ENCODE measurements at regions not wholly inside any gene's neighbourhood (a gene's known extent, or its start where the extent isn't known, plus 50 kb on each side); places are given as distances from the start of the nearest gene placed in this dataset.
A peak's percentile ranks its signal among the peaks of the same experiment; 100 is the strongest.

- no peak overlapping the region for H3K27ac ChIP-seq (ENCODE audit: low read depth, low read length)
- no peaks in the 10 kb centered on the region for H3K9me3 ChIP-seq (ENCODE audit: control insufficient read depth in 3 of 3, low read length in 3 of 3)
- H3K4me1 ChIP-seq (ENCODE audit: control insufficient read depth in 3 of 3, insufficient read depth in 3 of 3, low read length in 3 of 3): peaks cover 13 to 15% (median 14%) of the 10 kb centered on the region in 3 donors
- H3K36me3 ChIP-seq (ENCODE audit: control insufficient read depth in 3 of 3, insufficient read depth in 3 of 3, low read length in 3 of 3): no peaks in the 10 kb centered on the region
- H3K9ac ChIP-seq (ENCODE audit: low read depth in 1 of 3, low read length in 3 of 3): no peak overlapping the region
- H3K27me3 ChIP-seq (ENCODE audit: control insufficient read depth in 3 of 3, insufficient read depth in 3 of 3, low read length in 3 of 3): no peaks in the 10 kb centered on the region
- no peak overlapping the region for H3K4me3 ChIP-seq (ENCODE audit: low read length in 3 of 3)
Observed at GRCh38 chr3:178318941-178319816, 217.1 kb upstream of the KCNMB2 start.

GRCh38 chr3:178320456-178321351 is 215.5 kb upstream of the KCNMB2 start:
- no peaks in the 10 kb centered on the region for H3K27me3 ChIP-seq (ENCODE audit: control insufficient read depth in 3 of 3, insufficient read depth in 3 of 3, low read length in 3 of 3)
- no peak overlapping the region for H3K4me3 ChIP-seq (ENCODE audit: low read length in 3 of 3)
- peaks cover 13 to 15% (median 14%) of the 10 kb centered on the region in 3 donors for H3K4me1 ChIP-seq (ENCODE audit: control insufficient read depth in 3 of 3, insufficient read depth in 3 of 3, low read length in 3 of 3)
- H3K36me3 ChIP-seq (ENCODE audit: control insufficient read depth in 3 of 3, insufficient read depth in 3 of 3, low read length in 3 of 3): no peaks in the 10 kb centered on the region
- no peaks in the 10 kb centered on the region for H3K9me3 ChIP-seq (ENCODE audit: control insufficient read depth in 3 of 3, low read length in 3 of 3)
- H3K9ac ChIP-seq (ENCODE audit: low read depth in 1 of 3, low read length in 3 of 3): no peak overlapping the region
- peak overlapping the region; percentile 76 for H3K27ac ChIP-seq (ENCODE audit: low read depth, low read length)

GRCh38 chr3:178324356-178324755 is 211.9 kb upstream of the KCNMB2 start:
- Histone ChIP-seq H3K4me3 (ENCODE audit: low read length in 3 of 3) (no peak overlapping the region), H3K9ac (ENCODE audit: low read depth in 1 of 3, low read length in 3 of 3) (no peak overlapping the region), H3K27me3 (ENCODE audit: control insufficient read depth in 3 of 3, insufficient read depth in 3 of 3, low read length in 3 of 3) (no peaks in the 10 kb centered on the region), H3K36me3 (ENCODE audit: control insufficient read depth in 3 of 3, insufficient read depth in 3 of 3, low read length in 3 of 3) (no peaks in the 10 kb centered on the region), H3K4me1 (ENCODE audit: control insufficient read depth in 3 of 3, insufficient read depth in 3 of 3, low read length in 3 of 3) (peaks cover 12 to 15% (median 13%) of the 10 kb centered on the region in 3 donors), H3K9me3 (ENCODE audit: control insufficient read depth in 3 of 3, low read length in 3 of 3) (no peaks in the 10 kb centered on the region), H3K27ac (ENCODE audit: low read depth, low read length) (no peak overlapping the region)

GRCh38 chr3:178325330-178325729 is 210.9 kb upstream of the KCNMB2 start:
- H3K9ac ChIP-seq (ENCODE audit: low read depth in 1 of 3, low read length in 3 of 3): no peak overlapping the region

GRCh38 chr3:178329936-178330335 is 206.3 kb upstream of the KCNMB2 start:
- H3K27me3 ChIP-seq (ENCODE audit: control insufficient read depth in 3 of 3, insufficient read depth in 3 of 3, low read length in 3 of 3): no peaks in the 10 kb centered on the region
- H3K9ac ChIP-seq (ENCODE audit: low read depth in 1 of 3, low read length in 3 of 3): no peak overlapping the region
- no peak overlapping the region for H3K4me3 ChIP-seq (ENCODE audit: low read length in 3 of 3)
- no peaks in the 10 kb centered on the region for H3K36me3 ChIP-seq (ENCODE audit: control insufficient read depth in 3 of 3, insufficient read depth in 3 of 3, low read length in 3 of 3)
- no peaks in the 10 kb centered on the region for H3K9me3 ChIP-seq (ENCODE audit: control insufficient read depth in 3 of 3, low read length in 3 of 3)
- H3K4me1 ChIP-seq (ENCODE audit: control insufficient read depth in 3 of 3, insufficient read depth in 3 of 3, low read length in 3 of 3): no peaks in the 10 kb centered on the region
- H3K27ac ChIP-seq (ENCODE audit: low read depth, low read length): no peak overlapping the region

More at GRCh38 chr3:178325330-178325729, 210.9 kb upstream of the KCNMB2 start:
- H3K27ac ChIP-seq (ENCODE audit: low read depth, low read length): no peak overlapping the region
- peaks cover 7 to 12% (median 11%) of the 10 kb centered on the region in 3 donors for H3K4me1 ChIP-seq (ENCODE audit: control insufficient read depth in 3 of 3, insufficient read depth in 3 of 3, low read length in 3 of 3)
- no peaks in the 10 kb centered on the region for H3K27me3 ChIP-seq (ENCODE audit: control insufficient read depth in 3 of 3, insufficient read depth in 3 of 3, low read length in 3 of 3)
- H3K36me3 ChIP-seq (ENCODE audit: control insufficient read depth in 3 of 3, insufficient read depth in 3 of 3, low read length in 3 of 3): no peaks in the 10 kb centered on the region
- H3K4me3 ChIP-seq (ENCODE audit: low read length in 3 of 3): no peak overlapping the region
- no peaks in the 10 kb centered on the region for H3K9me3 ChIP-seq (ENCODE audit: control insufficient read depth in 3 of 3, low read length in 3 of 3)

- Histone ChIP-seq H3K27me3 (ENCODE audit: control insufficient read depth in 3 of 3, insufficient read depth in 3 of 3, low read length in 3 of 3) (no peaks in the 10 kb centered on the region), H3K9ac (ENCODE audit: low read depth in 1 of 3, low read length in 3 of 3) (no peak overlapping the region), H3K4me3 (ENCODE audit: low read length in 3 of 3) (no peak overlapping the region), H3K9me3 (ENCODE audit: control insufficient read depth in 3 of 3, low read length in 3 of 3) (no peaks in the 10 kb centered on the region), H3K4me1 (ENCODE audit: control insufficient read depth in 3 of 3, insufficient read depth in 3 of 3, low read length in 3 of 3) (no peaks in the 10 kb centered on the region), H3K36me3 (ENCODE audit: control insufficient read depth in 3 of 3, insufficient read depth in 3 of 3, low read length in 3 of 3) (no peaks in the 10 kb centered on the region), H3K27ac (ENCODE audit: low read depth, low read length) (no peak overlapping the region)
Observed at GRCh38 chr3:178334239-178334638, 202.0 kb upstream of the KCNMB2 start.

- H3K9me3 ChIP-seq (ENCODE audit: control insufficient read depth in 3 of 3, low read length in 3 of 3): no peaks in the 10 kb centered on the region
- H3K4me3 ChIP-seq (ENCODE audit: low read length in 3 of 3): no peak overlapping the region
- H3K27ac ChIP-seq (ENCODE audit: low read depth, low read length): no peak overlapping the region
- no peak overlapping the region for H3K9ac ChIP-seq (ENCODE audit: low read depth in 1 of 3, low read length in 3 of 3)
- no peaks in the 10 kb centered on the region for H3K36me3 ChIP-seq (ENCODE audit: control insufficient read depth in 3 of 3, insufficient read depth in 3 of 3, low read length in 3 of 3)
- H3K27me3 ChIP-seq (ENCODE audit: control insufficient read depth in 3 of 3, insufficient read depth in 3 of 3, low read length in 3 of 3): no peaks in the 10 kb centered on the region
- no peaks in the 10 kb centered on the region for H3K4me1 ChIP-seq (ENCODE audit: control insufficient read depth in 3 of 3, insufficient read depth in 3 of 3, low read length in 3 of 3)
Observed at GRCh38 chr3:178336336-178336735, 199.9 kb upstream of the KCNMB2 start.

GRCh38 chr3:178340506-178340905 is 195.7 kb upstream of the KCNMB2 start:
- no peaks in the 10 kb centered on the region for H3K4me1 ChIP-seq (ENCODE audit: control insufficient read depth in 3 of 3, insufficient read depth in 3 of 3, low read length in 3 of 3)
- H3K27ac ChIP-seq (ENCODE audit: low read depth, low read length): no peak overlapping the region
- no peak overlapping the region for H3K9ac ChIP-seq (ENCODE audit: low read depth in 1 of 3, low read length in 3 of 3)
- H3K9me3 ChIP-seq (ENCODE audit: control insufficient read depth in 3 of 3, low read length in 3 of 3): no peaks in the 10 kb centered on the region
- no peaks in the 10 kb centered on the region for H3K27me3 ChIP-seq (ENCODE audit: control insufficient read depth in 3 of 3, insufficient read depth in 3 of 3, low read length in 3 of 3)
- H3K4me3 ChIP-seq (ENCODE audit: low read length in 3 of 3): no peak overlapping the region
- H3K36me3 ChIP-seq (ENCODE audit: control insufficient read depth in 3 of 3, insufficient read depth in 3 of 3, low read length in 3 of 3): no peaks in the 10 kb centered on the region

- H3K4me3 ChIP-seq (ENCODE audit: low read length in 3 of 3): no peak overlapping the region
- no peaks in the 10 kb centered on the region for H3K4me1 ChIP-seq (ENCODE audit: control insufficient read depth in 3 of 3, insufficient read depth in 3 of 3, low read length in 3 of 3)
- H3K9me3 ChIP-seq (ENCODE audit: control insufficient read depth in 3 of 3, low read length in 3 of 3): no peaks in the 10 kb centered on the region
- no peaks in the 10 kb centered on the region for H3K36me3 ChIP-seq (ENCODE audit: control insufficient read depth in 3 of 3, insufficient read depth in 3 of 3, low read length in 3 of 3)
- H3K27me3 ChIP-seq (ENCODE audit: control insufficient read depth in 3 of 3, insufficient read depth in 3 of 3, low read length in 3 of 3): no peaks in the 10 kb centered on the region
- no peak overlapping the region for H3K27ac ChIP-seq (ENCODE audit: low read depth, low read length)
- H3K9ac ChIP-seq (ENCODE audit: low read depth in 1 of 3, low read length in 3 of 3): no peak overlapping the region
Observed at GRCh38 chr3:178341636-178342035, 194.6 kb upstream of the KCNMB2 start.

- H3K27me3 ChIP-seq (ENCODE audit: control insufficient read depth in 3 of 3, insufficient read depth in 3 of 3, low read length in 3 of 3): no peaks in the 10 kb centered on the region
- no peaks in the 10 kb centered on the region for H3K4me1 ChIP-seq (ENCODE audit: control insufficient read depth in 3 of 3, insufficient read depth in 3 of 3, low read length in 3 of 3)
- no peaks in the 10 kb centered on the region for H3K9me3 ChIP-seq (ENCODE audit: control insufficient read depth in 3 of 3, low read length in 3 of 3)
- no peak overlapping the region for H3K4me3 ChIP-seq (ENCODE audit: low read length in 3 of 3)
- no peak overlapping the region for H3K27ac ChIP-seq (ENCODE audit: low read depth, low read length)
- H3K9ac ChIP-seq (ENCODE audit: low read depth in 1 of 3, low read length in 3 of 3): no peak overlapping the region
- no peaks in the 10 kb centered on the region for H3K36me3 ChIP-seq (ENCODE audit: control insufficient read depth in 3 of 3, insufficient read depth in 3 of 3, low read length in 3 of 3)
Observed at GRCh38 chr3:178342111-178342510, 194.1 kb upstream of the KCNMB2 start.

All from skeletal muscle tissue (tissue), 3 donors.